AG09309 (cell line): ENCODE measurements at regions not wholly inside any gene's neighbourhood (a gene's known extent, or its start where the extent isn't known, plus 50 kb on each side); places are given as distances from the start of the nearest gene placed in this dataset.

Source experiments
- DNase-seq: peaks from one replicate; pipeline ENCODE4 v3.0.0-alpha.2; 2010; ENCODE audit warnings: low read depth
- H3K4me3 ChIP-seq: 2 replicates; pipeline ENCODE4 v1.5.1; 2011; ENCODE audit warnings: mild to moderate bottlenecking, low read depth, low read length, moderate library complexity; ENCODE audit not compliant: control insufficient read depth
- TF ChIP-seq, protein P1 (sequence below): IDR thresholded peaks from 2 replicates; pipeline ENCODE4 v1.5.1; 2011; ENCODE audit warnings: mild to moderate bottlenecking, low read depth, low read length, inconsistent platforms; ENCODE audit not compliant: insufficient read depth, control insufficient read depth; ENCODE audit errors: missing control alignments

DNA sequence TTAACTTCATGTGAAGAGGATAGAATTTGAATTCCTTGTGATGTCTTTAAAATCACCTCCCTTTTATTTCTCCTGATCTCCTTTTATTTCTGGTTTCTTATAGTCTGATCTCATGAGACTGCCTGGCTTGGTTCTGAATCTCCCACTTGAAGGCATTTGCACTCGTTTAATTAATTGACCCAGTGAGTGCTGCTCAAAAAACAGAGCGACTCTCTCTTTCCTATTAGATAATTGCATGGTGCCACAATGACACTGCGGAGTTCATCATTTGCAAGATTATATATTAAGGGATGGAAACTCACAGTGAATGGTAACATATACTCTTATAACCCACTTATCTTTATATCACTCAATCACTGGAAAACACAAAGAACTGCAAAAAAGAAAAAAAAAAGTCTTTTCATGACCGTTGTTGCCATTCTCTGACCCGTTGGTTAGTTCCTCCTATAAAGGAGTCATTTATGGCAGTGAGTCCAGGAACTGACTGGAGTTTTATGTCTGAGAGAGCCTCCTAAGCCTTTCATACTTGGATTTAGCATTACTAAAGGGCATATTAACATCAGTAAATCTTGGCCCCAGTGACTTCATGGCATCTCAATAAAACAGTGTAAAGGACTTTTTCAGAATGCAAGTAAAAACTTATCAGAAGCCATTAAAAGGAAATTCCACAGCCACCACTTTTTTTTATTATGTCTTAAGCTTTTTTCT lies 103.3 kb upstream of the EPHA4 start:
- H3K4me3 ChIP-seq: no peak overlapping the region
- DNase-seq: no peak
- TF ChIP-seq, protein P1, sequence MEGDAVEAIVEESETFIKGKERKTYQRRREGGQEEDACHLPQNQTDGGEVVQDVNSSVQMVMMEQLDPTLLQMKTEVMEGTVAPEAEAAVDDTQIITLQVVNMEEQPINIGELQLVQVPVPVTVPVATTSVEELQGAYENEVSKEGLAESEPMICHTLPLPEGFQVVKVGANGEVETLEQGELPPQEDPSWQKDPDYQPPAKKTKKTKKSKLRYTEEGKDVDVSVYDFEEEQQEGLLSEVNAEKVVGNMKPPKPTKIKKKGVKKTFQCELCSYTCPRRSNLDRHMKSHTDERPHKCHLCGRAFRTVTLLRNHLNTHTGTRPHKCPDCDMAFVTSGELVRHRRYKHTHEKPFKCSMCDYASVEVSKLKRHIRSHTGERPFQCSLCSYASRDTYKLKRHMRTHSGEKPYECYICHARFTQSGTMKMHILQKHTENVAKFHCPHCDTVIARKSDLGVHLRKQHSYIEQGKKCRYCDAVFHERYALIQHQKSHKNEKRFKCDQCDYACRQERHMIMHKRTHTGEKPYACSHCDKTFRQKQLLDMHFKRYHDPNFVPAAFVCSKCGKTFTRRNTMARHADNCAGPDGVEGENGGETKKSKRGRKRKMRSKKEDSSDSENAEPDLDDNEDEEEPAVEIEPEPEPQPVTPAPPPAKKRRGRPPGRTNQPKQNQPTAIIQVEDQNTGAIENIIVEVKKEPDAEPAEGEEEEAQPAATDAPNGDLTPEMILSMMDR: no peak

DNA sequence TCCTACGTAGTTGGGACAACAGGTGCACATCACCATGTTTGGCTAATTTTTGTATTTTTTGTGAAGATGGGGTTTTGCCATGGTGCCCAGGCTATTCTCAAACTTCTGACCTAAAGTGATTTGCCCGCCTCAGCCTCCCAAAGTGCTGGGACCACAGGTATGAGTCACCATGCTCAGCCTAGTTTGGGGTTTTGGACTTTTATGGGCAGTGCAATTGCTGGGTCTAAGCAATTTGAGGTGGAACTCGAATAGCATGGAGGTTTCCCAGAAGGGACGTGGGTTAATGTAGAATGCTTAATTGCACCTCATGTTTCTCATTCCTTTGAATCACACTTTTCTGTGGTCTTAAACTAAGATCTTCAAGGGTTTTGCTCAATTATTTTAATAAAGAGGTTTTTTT lies 102.3 kb upstream of the EPHA4 start:
- DNase-seq: no peak

GRCh38 chr2:221673248-221673647 lies 101.1 kb upstream of the EPHA4 start:
- no peak overlapping the region for H3K4me3 ChIP-seq
- no peak for DNase-seq
- TF ChIP-seq, protein P1: no peak

More for the DNA sequence above, 102.3 kb upstream of the EPHA4 start:
- TF ChIP-seq, protein P1: no peak
- H3K4me3 ChIP-seq: no peak overlapping the region

GRCh38 chr2:221671515-221671914 lies 99.4 kb upstream of the EPHA4 start:
- DNase-seq: no peak
- TF ChIP-seq, protein P1: no peak
- no peak overlapping the region for H3K4me3 ChIP-seq

DNA sequence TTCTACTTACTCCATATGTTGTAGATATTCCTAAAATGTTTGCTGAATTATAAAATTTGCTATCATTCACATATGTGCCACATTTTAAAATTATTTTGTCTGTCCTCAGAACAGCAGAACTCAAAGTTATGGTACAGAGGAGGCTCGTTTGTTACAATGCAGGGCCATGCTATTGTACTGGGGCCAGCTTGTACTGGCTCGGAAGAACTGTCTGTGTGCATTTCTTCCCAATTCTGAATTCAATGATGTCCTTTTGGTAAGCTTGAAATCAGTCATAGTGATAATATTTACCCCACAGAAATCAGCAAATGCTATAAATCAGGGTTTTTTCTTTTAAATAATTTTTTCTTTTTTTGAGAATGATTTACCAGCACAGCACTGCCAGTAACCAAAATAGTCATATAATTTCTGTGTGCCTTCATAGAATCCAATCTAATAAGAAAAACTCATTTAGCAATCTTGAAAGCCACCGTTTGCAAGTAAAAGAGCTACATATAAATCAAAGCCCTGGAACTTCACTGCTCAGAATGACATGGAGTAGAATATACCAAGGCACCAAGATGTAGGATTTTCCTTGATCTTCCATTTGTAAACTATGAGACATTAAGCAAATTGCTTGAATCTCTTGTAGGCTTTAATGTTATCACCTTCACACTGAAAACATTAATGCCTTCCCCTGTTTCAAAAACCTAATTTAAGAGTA lies 90.7 kb upstream of the EPHA4 start:
- TF ChIP-seq, protein P1: no peak
- no peak for DNase-seq

DNA sequence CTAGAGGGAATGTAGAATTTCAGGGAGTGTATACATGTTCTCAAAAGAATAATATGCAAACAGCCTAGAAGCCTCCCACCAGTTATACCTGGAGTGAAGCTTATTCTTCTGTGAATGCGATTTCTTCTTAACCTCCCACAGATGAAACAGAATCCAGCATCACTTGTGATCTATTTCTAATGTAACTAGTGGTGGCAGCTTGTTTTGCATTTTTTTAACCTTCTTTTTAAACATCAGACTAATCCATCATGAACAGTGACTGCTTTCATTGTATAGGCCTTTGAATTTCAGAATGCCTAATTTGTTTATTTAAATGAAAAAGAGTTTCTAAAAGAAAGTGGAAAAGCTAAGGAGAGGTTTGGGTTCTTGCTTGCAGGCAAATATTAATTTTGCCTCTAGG lies 85.7 kb upstream of the EPHA4 start:
- DNase-seq: no peak
- TF ChIP-seq, protein P1: no peak
- no peak overlapping the region for H3K4me3 ChIP-seq

More for the DNA sequence above, 90.7 kb upstream of the EPHA4 start:
- no peak overlapping the region for H3K4me3 ChIP-seq

- no peak for DNase-seq
- no peak overlapping the region for H3K4me3 ChIP-seq
- TF ChIP-seq, protein P1: no peak
These were observed 83.2 kb upstream of the EPHA4 start for GRCh38 chr2:221655300-221655699.
